WTC11 (cell line): ENCODE measurements at regions not wholly inside any gene's neighbourhood (a gene's known extent, or its start where the extent isn't known, plus 50 kb on each side); places are given as distances from the start of the nearest gene placed in this dataset.

Experiments used
- ATAC-seq: fragments of 200-7000 bp; cut with Tn5 transposase; 2 replicates; pipeline ENCODE4 v1.10.0; 2021; ENCODE audit warnings: mild to moderate bottlenecking, moderate library complexity
- CTCF ChIA-PET: fragments of 300-600 bp; sonication (Branson Sonifier 250); formaldehyde crosslinking; loops from one replicate; lab custom pipeline; 2021; ENCODE audit warnings: antibody characterized with exemption; lab: Charles Lee
- POLR2A ChIA-PET: fragments of 350-600 bp; sonication (Branson Sonifier 250); formaldehyde crosslinking; loops from one replicate; lab custom pipeline; 2021; ENCODE audit warnings: antibody characterized with exemption; lab: Charles Lee
- DNase-seq: peaks from one replicate; pipeline ENCODE4 v3.0.0; 2021; ENCODE audit warnings: low spot score
- H3K27ac Mint-ChIP-seq: 2 replicates; pipeline ENCODE4 v1.8.0; 2021; ENCODE audit warnings: mixed read lengths
- H3K27me3 Mint-ChIP-seq: 2 replicates; pipeline ENCODE4 v1.8.0; 2021; ENCODE audit warnings: low read depth, mild to moderate bottlenecking, moderate library complexity, mixed read lengths
- H3K36me3 Mint-ChIP-seq: 2 replicates; pipeline ENCODE4 v1.8.0; 2021; ENCODE audit warnings: mixed read lengths
- H3K4me1 Mint-ChIP-seq: 2 replicates; pipeline ENCODE4 v1.8.0; 2022; ENCODE audit warnings: mixed read lengths
- H3K4me3 Mint-ChIP-seq: 2 replicates; pipeline ENCODE4 v1.8.0; 2021; ENCODE audit warnings: mild to moderate bottlenecking, moderate library complexity, mixed read lengths
- H3K9me3 Mint-ChIP-seq: 2 replicates; pipeline ENCODE4 v1.8.0; 2021; ENCODE audit warnings: mixed read lengths
- AR ChIP-seq: fragments of 250-450 bp; sonication (Bioruptor Pico); IDR thresholded peaks from 2 replicates; pipeline ENCODE4 v1.9.0; 2021; ENCODE audit warnings: mild to moderate bottlenecking
- ATF3 ChIP-seq: sonication (generic); formaldehyde crosslinking; conservative IDR thresholded peaks from 2 replicates; pipeline ENCODE4 v1.8.1; 2022; ENCODE audit warnings: mild to moderate bottlenecking, missing genetic modification reagents
- ATF6 ChIP-seq: sonication (generic); formaldehyde crosslinking; IDR thresholded peaks from 2 replicates; pipeline ENCODE4 v1.8.1; 2023; ENCODE audit warnings: mild to moderate bottlenecking, missing genetic modification reagents
- ESRRA ChIP-seq: sonication (generic); formaldehyde crosslinking; IDR thresholded peaks from 2 replicates; pipeline ENCODE4 v1.8.1; 2022; ENCODE audit warnings: mild to moderate bottlenecking, missing genetic modification reagents, borderline replicate concordance
- ETV6 ChIP-seq: sonication (generic); formaldehyde crosslinking; IDR thresholded peaks from 2 replicates; pipeline ENCODE4 v1.8.1; 2022; ENCODE audit warnings: mild to moderate bottlenecking, missing genetic modification reagents
- FOXK1 ChIP-seq: sonication (generic); formaldehyde crosslinking; IDR thresholded peaks from 2 replicates; pipeline ENCODE4 v1.8.0; 2022; ENCODE audit warnings: mild to moderate bottlenecking, moderate library complexity, missing genetic modification reagents
- FOXP4 ChIP-seq: sonication (generic); formaldehyde crosslinking; IDR thresholded peaks from 2 replicates; pipeline ENCODE4 v1.8.0; 2022; ENCODE audit warnings: mild to moderate bottlenecking, missing genetic modification reagents
- MXD4 ChIP-seq: fragments of 250-450 bp; sonication (Bioruptor Pico); IDR thresholded peaks from 2 replicates; pipeline ENCODE4 v1.8.0; 2021; ENCODE audit warnings: mild to moderate bottlenecking, moderate library complexity, borderline replicate concordance
- NFATC4 ChIP-seq: fragments of 250-450 bp; sonication (Bioruptor Pico); IDR thresholded peaks from 2 replicates; pipeline ENCODE4 v1.9.0; 2021; ENCODE audit warnings: mild to moderate bottlenecking
- PRDM15 ChIP-seq: sonication (generic); formaldehyde crosslinking; IDR thresholded peaks from 2 replicates; pipeline ENCODE4 v1.8.0; 2022; ENCODE audit warnings: missing genetic modification reagents
- PRRX2 ChIP-seq: fragments of 250-450 bp; sonication (Bioruptor Pico); IDR thresholded peaks from 2 replicates; pipeline ENCODE4 v1.8.0; 2021; ENCODE audit warnings: mild to moderate bottlenecking
- ZMAT4 ChIP-seq: fragments of 250-450 bp; sonication (Bioruptor Pico); IDR thresholded peaks from 2 replicates; pipeline ENCODE4 v1.9.0; 2021; ENCODE audit warnings: mild to moderate bottlenecking
- ZNF263 ChIP-seq: sonication (generic); formaldehyde crosslinking; IDR thresholded peaks from 2 replicates; pipeline ENCODE4 v1.8.1; 2022; ENCODE audit warnings: low read depth, mild to moderate bottlenecking, moderate library complexity, missing genetic modification reagents
- ZNF396 ChIP-seq: fragments of 250-450 bp; sonication (Bioruptor Pico); IDR thresholded peaks from 2 replicates; pipeline ENCODE4 v1.8.0; 2021; ENCODE audit warnings: mild to moderate bottlenecking, moderate library complexity, borderline replicate concordance

- no peaks in the 10 kb centered on the region; the same call in 1 of the 2 replicates for H3K27me3 Mint-ChIP-seq
- TF ChIP-seq AR (CRISPR knock-in tag) (no peak), ETV6 (no peak), ZNF263 (no peak), ZNF396 (no peak), FOXK1 (CRISPR knock-in tag) (no peak), NFATC4 (CRISPR knock-in tag) (no peak), PRRX2 (no peak), MXD4 (CRISPR knock-in tag) (no peak), ESRRA (CRISPR knock-in tag) (no peak), ATF6 (CRISPR knock-in tag) (no peak), ATF3 (no peak), ZMAT4 (CRISPR knock-in tag) (no peak), FOXP4 (CRISPR knock-in tag) (no peak), PRDM15 (CRISPR knock-in tag) (no peak)
- TF ChIP-seq, all 79 proteins: peak for 0
- no peak for DNase-seq
- peak; percentile 60 for ATAC-seq
- peaks cover 14% of the 10 kb centered on the region; the same call in 1 of the 2 replicates for H3K9me3 Mint-ChIP-seq
- H3K4me3 Mint-ChIP-seq, result peak overlapping the region; percentile 5; the same call in 1 of the 2 replicates
- peak overlapping the region; percentile 77 for H3K27ac Mint-ChIP-seq
- ChIA-PET POLR2A (interaction anchor here (0.6 kb wide), 1 partner anchor 393 kb away, joined by 4 read pairs; no protein-coding TSS in a partner anchor), CTCF (no interaction called here)
- H3K36me3 Mint-ChIP-seq, result no peaks in the 10 kb centered on the region; the same call in 1 of the 2 replicates
- peaks cover 31% of the 10 kb centered on the region for H3K4me1 Mint-ChIP-seq
Observed at GRCh38 chr5:125120012-125120411, 373.6 kb upstream of the ZNF608 start.
